GM12878 (cell line): ENCODE measurements at regions not wholly inside any gene's neighbourhood (a gene's known extent, or its start where the extent isn't known, plus 50 kb on each side); places are given as distances from the start of the nearest gene placed in this dataset.
A peak's percentile ranks its signal among the peaks of the same experiment; 100 is the strongest.

ENCODE experiments used
- CREM ChIP-seq: IDR thresholded peaks from 2 replicates; pipeline ENCODE4 v1.6.1; 2014; ENCODE audit warnings: antibody characterized with exemption, low read depth
- FOXM1 ChIP-seq: IDR thresholded peaks from 2 replicates; pipeline ENCODE4 v1.6.1; 2012; ENCODE audit warnings: low read depth, mild to moderate bottlenecking, inconsistent platforms, low read length, moderate library complexity
- NFIC ChIP-seq: IDR thresholded peaks from 2 replicates; pipeline ENCODE4 v1.6.1; 2012; ENCODE audit warnings: low read depth, mild to moderate bottlenecking, inconsistent platforms, low read length, moderate library complexity
- PAX5 ChIP-seq: IDR thresholded peaks from 2 replicates; pipeline ENCODE4 v1.6.1; 2011; ENCODE audit warnings: low read depth, low read length, borderline replicate concordance
- PAX8 ChIP-seq: fragments of 450-650 bp; IDR thresholded peaks from 2 replicates; pipeline ENCODE4 v1.6.1; 2017; ENCODE audit warnings: mild to moderate bottlenecking, moderate library complexity
- POLR2A ChIP-seq: IDR thresholded peaks from 2 replicates; pipeline ENCODE4 v1.6.1; 2011; ENCODE audit warnings: low read depth, mild to moderate bottlenecking, low read length
- POLR2AphosphoS2 ChIP-seq: IDR thresholded peaks from 2 replicates; pipeline ENCODE4 v1.6.1; 2011; ENCODE audit warnings: low read depth, mild to moderate bottlenecking, low read length, improper control_type of control experiment, moderate library complexity
- SMC3 ChIP-seq: IDR thresholded peaks from 2 replicates; pipeline ENCODE4 v1.6.1; 2011; ENCODE audit warnings: low read length, improper control_type of control experiment, borderline replicate concordance
- WRNIP1 ChIP-seq: IDR thresholded peaks from 2 replicates; pipeline ENCODE4 v1.6.1; 2011; ENCODE audit warnings: low read depth, low read length, improper control_type of control experiment, borderline replicate concordance
- ZNF217 ChIP-seq: fragments of 450-650 bp; IDR thresholded peaks from 2 replicates; pipeline ENCODE4 v1.6.1; 2017; ENCODE audit warnings: antibody characterized with exemption, mild to moderate bottlenecking
- TF ChIP-seq, protein P1 (sequence below): fragments of 450-650 bp; IDR thresholded peaks from 2 replicates; pipeline ENCODE4 v1.6.1; 2016; ENCODE audit warnings: mild to moderate bottlenecking
- TF ChIP-seq, protein P2 (sequence below): IDR thresholded peaks from 2 replicates; pipeline ENCODE4 v1.6.1; 2012; ENCODE audit warnings: low read depth, low read length, improper control_type of control experiment
- TF ChIP-seq, protein P3 (sequence below): fragments of 450-650 bp; IDR thresholded peaks from 2 replicates; pipeline ENCODE4 v1.6.1; 2018; ENCODE audit warnings: borderline replicate concordance, mild to moderate bottlenecking; ENCODE audit not compliant: partially characterized antibody
- TF ChIP-seq, protein P4 (sequence below): fragments of 450-650 bp; IDR thresholded peaks from 2 replicates; pipeline ENCODE4 v1.6.1; 2016; ENCODE audit warnings: mild to moderate bottlenecking
- TF ChIP-seq, protein P5 (sequence below): fragments of 450-650 bp; formaldehyde crosslinking; IDR thresholded peaks from 2 replicates; pipeline ENCODE4 v1.5.0; 2022; ENCODE audit warnings: mild to moderate bottlenecking, missing genetic modification characterization
- TF ChIP-seq, protein P6 (sequence below): fragments of 450-650 bp; IDR thresholded peaks from 2 replicates; pipeline ENCODE4 v1.6.1; 2017; ENCODE audit warnings: mild to moderate bottlenecking, moderate library complexity

DNA sequence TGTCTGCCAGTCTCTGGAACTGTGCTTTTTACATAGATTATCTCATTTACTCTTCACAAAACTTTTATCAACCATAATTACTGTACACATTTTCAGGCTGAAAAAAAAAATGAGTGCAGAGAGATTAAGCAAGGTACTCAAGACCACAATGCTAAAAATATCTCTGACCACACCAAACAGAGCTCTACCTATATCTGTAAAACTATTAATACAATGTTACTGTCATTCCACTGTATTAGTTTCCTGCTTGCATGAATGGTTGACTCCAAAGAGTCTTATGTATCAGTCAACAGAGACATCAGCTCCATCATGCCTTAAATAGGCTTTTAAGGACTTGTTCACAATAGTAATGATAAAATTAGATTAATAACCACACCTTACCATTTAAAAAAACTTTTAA lies 134.7 kb upstream of the CCDC150 start (continued):
- TF ChIP-seq, protein P1, sequence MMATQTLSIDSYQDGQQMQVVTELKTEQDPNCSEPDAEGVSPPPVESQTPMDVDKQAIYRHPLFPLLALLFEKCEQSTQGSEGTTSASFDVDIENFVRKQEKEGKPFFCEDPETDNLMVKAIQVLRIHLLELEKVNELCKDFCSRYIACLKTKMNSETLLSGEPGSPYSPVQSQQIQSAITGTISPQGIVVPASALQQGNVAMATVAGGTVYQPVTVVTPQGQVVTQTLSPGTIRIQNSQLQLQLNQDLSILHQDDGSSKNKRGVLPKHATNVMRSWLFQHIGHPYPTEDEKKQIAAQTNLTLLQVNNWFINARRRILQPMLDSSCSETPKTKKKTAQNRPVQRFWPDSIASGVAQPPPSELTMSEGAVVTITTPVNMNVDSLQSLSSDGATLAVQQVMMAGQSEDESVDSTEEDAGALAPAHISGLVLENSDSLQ: no peak
- TF ChIP-seq, protein P2, sequence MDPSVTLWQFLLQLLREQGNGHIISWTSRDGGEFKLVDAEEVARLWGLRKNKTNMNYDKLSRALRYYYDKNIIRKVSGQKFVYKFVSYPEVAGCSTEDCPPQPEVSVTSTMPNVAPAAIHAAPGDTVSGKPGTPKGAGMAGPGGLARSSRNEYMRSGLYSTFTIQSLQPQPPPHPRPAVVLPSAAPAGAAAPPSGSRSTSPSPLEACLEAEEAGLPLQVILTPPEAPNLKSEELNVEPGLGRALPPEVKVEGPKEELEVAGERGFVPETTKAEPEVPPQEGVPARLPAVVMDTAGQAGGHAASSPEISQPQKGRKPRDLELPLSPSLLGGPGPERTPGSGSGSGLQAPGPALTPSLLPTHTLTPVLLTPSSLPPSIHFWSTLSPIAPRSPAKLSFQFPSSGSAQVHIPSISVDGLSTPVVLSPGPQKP: no peak
- TF ChIP-seq, protein P3, sequence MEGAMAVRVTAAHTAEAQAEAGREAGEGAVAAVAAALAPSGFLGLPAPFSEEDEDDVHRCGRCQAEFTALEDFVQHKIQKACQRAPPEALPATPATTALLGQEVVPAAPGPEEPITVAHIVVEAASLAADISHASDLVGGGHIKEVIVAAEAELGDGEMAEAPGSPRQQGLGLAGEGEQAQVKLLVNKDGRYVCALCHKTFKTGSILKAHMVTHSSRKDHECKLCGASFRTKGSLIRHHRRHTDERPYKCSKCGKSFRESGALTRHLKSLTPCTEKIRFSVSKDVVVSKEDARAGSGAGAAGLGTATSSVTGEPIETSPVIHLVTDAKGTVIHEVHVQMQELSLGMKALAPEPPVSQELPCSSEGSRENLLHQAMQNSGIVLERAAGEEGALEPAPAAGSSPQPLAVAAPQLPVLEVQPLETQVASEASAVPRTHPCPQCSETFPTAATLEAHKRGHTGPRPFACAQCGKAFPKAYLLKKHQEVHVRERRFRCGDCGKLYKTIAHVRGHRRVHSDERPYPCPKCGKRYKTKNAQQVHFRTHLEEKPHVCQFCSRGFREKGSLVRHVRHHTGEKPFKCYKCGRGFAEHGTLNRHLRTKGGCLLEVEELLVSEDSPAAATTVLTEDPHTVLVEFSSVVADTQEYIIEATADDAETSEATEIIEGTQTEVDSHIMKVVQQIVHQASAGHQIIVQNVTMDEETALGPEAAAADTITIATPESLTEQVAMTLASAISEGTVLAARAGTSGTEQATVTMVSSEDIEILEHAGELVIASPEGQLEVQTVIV: no peak
- TF ChIP-seq POLR2A (no peak), WRNIP1 (no peak), FOXM1 (peak; percentile 56; the same call in 1 of the 2 replicates), CREM (no peak), POLR2AphosphoS2 (no peak), PAX5 (no peak), PAX8 (no peak), NFIC (peak; percentile 86), ZNF217 (no peak), SMC3 (no peak)
- TF ChIP-seq, protein P4, sequence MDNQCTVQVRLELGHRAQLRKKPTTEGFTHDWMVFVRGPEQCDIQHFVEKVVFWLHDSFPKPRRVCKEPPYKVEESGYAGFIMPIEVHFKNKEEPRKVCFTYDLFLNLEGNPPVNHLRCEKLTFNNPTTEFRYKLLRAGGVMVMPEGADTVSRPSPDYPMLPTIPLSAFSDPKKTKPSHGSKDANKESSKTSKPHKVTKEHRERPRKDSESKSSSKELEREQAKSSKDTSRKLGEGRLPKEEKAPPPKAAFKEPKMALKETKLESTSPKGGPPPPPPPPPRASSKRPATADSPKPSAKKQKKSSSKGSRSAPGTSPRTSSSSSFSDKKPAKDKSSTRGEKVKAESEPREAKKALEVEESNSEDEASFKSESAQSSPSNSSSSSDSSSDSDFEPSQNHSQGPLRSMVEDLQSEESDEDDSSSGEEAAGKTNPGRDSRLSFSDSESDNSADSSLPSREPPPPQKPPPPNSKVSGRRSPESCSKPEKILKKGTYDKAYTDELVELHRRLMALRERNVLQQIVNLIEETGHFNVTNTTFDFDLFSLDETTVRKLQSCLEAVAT: no peak
- TF ChIP-seq, protein P5, sequence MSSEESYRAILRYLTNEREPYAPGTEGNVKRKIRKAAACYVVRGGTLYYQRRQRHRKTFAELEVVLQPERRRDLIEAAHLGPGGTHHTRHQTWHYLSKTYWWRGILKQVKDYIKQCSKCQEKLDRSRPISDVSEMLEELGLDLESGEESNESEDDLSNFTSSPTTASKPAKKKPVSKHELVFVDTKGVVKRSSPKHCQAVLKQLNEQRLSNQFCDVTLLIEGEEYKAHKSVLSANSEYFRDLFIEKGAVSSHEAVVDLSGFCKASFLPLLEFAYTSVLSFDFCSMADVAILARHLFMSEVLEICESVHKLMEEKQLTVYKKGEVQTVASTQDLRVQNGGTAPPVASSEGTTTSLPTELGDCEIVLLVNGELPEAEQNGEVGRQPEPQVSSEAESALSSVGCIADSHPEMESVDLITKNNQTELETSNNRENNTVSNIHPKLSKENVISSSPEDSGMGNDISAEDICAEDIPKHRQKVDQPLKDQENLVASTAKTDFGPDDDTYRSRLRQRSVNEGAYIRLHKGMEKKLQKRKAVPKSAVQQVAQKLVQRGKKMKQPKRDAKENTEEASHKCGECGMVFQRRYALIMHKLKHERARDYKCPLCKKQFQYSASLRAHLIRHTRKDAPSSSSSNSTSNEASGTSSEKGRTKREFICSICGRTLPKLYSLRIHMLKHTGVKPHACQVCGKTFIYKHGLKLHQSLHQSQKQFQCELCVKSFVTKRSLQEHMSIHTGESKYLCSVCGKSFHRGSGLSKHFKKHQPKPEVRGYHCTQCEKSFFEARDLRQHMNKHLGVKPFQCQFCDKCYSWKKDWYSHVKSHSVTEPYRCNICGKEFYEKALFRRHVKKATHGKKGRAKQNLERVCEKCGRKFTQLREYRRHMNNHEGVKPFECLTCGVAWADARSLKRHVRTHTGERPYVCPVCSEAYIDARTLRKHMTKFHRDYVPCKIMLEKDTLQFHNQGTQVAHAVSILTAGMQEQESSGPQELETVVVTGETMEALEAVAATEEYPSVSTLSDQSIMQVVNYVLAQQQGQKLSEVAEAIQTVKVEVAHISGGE (CRISPR knock-in tag): no peak
- TF ChIP-seq, protein P6, sequence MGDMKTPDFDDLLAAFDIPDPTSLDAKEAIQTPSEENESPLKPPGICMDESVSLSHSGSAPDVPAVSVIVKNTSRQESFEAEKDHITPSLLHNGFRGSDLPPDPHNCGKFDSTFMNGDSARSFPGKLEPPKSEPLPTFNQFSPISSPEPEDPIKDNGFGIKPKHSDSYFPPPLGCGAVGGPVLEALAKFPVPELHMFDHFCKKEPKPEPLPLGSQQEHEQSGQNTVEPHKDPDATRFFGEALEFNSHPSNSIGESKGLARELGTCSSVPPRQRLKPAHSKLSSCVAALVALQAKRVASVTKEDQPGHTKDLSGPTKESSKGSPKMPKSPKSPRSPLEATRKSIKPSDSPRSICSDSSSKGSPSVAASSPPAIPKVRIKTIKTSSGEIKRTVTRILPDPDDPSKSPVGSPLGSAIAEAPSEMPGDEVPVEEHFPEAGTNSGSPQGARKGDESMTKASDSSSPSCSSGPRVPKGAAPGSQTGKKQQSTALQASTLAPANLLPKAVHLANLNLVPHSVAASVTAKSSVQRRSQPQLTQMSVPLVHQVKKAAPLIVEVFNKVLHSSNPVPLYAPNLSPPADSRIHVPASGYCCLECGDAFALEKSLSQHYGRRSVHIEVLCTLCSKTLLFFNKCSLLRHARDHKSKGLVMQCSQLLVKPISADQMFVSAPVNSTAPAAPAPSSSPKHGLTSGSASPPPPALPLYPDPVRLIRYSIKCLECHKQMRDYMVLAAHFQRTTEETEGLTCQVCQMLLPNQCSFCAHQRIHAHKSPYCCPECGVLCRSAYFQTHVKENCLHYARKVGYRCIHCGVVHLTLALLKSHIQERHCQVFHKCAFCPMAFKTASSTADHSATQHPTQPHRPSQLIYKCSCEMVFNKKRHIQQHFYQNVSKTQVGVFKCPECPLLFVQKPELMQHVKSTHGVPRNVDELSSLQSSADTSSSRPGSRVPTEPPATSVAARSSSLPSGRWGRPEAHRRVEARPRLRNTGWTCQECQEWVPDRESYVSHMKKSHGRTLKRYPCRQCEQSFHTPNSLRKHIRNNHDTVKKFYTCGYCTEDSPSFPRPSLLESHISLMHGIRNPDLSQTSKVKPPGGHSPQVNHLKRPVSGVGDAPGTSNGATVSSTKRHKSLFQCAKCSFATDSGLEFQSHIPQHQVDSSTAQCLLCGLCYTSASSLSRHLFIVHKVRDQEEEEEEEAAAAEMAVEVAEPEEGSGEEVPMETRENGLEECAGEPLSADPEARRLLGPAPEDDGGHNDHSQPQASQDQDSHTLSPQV: no peak
